ENCODE measurements at regions not wholly inside any gene's neighbourhood (a gene's known extent, or its start where the extent isn't known, plus 50 kb on each side); places are given as distances from the start of the nearest gene placed in this dataset.

- no peak overlapping the region for H3K27ac ChIP-seq
These were observed 154.8 kb upstream of the ID2 start for GRCh38 chr2:8527031-8527430.

GRCh38 chr2:8527676-8528075 is 154.2 kb upstream of the ID2 start:
- H3K9me3 ChIP-seq: peaks cover 7% of the 10 kb centered on the region
- no peak overlapping the region for H3K27ac ChIP-seq
- ATAC-seq (ENCODE audit: insufficient number of reproducible peaks, low FRiP score, low read depth) (no peak), DNase-seq (ENCODE audit: low spot score) (no peak)
- no peaks in the 10 kb centered on the region for H3K36me3 ChIP-seq
- no peaks in the 10 kb centered on the region for H3K27me3 ChIP-seq (replicated peaks; ENCODE audit: insufficient read depth)
- H3K4me3 ChIP-seq: no peak overlapping the region
- H3K4me1 ChIP-seq (ENCODE audit: control insufficient read depth in 1 of 2, low read depth in 2 of 2): no peaks in the 10 kb centered on the region
- TF ChIP-seq CTCF (IDR thresholded peaks at IDR 0.05): no peak

More at GRCh38 chr2:8527031-8527430, 154.8 kb upstream of the ID2 start:
- TF ChIP-seq CTCF (IDR thresholded peaks at IDR 0.05): no peak
- peaks cover 7% of the 10 kb centered on the region for H3K9me3 ChIP-seq
- H3K4me3 ChIP-seq: no peak overlapping the region
- no peaks in the 10 kb centered on the region for H3K4me1 ChIP-seq (ENCODE audit: control insufficient read depth in 1 of 2, low read depth in 2 of 2)
- ATAC-seq (ENCODE audit: insufficient number of reproducible peaks, low FRiP score, low read depth) (no peak), DNase-seq (ENCODE audit: low spot score) (no peak)
- no peaks in the 10 kb centered on the region for H3K27me3 ChIP-seq (replicated peaks; ENCODE audit: insufficient read depth)
- H3K36me3 ChIP-seq: no peaks in the 10 kb centered on the region

GRCh38 chr2:8528863-8529262 is 153.0 kb upstream of the ID2 start:
- Histone ChIP-seq H3K4me3 (no peak overlapping the region), H3K27me3 (replicated peaks; ENCODE audit: insufficient read depth) (no peaks in the 10 kb centered on the region), H3K4me1 (ENCODE audit: control insufficient read depth in 1 of 2, low read depth in 2 of 2) (no peaks in the 10 kb centered on the region), H3K27ac (no peak overlapping the region), H3K9me3 (peaks cover 7% of the 10 kb centered on the region), H3K36me3 (no peaks in the 10 kb centered on the region)
- DNase-seq (ENCODE audit: low spot score) (no peak), ATAC-seq (ENCODE audit: insufficient number of reproducible peaks, low FRiP score, low read depth) (no peak)
- TF ChIP-seq CTCF (IDR thresholded peaks at IDR 0.05): no peak

GRCh38 chr2:8529706-8530277 is 152.1 kb upstream of the ID2 start:
- no peak overlapping the region for H3K27ac ChIP-seq
- TF ChIP-seq CTCF (IDR thresholded peaks at IDR 0.05): no peak
- H3K9me3 ChIP-seq: peaks cover 7% of the 10 kb centered on the region
- DNase-seq (ENCODE audit: low spot score): no peak
- ATAC-seq (ENCODE audit: insufficient number of reproducible peaks, low FRiP score, low read depth): no peak
- no peaks in the 10 kb centered on the region for H3K27me3 ChIP-seq (replicated peaks; ENCODE audit: insufficient read depth)
- H3K36me3 ChIP-seq: no peaks in the 10 kb centered on the region
- no peak overlapping the region for H3K4me3 ChIP-seq
- H3K4me1 ChIP-seq (ENCODE audit: control insufficient read depth in 1 of 2, low read depth in 2 of 2): peaks cover 0 to 3% of the 10 kb centered on the region in 2 donors

- ATAC-seq (ENCODE audit: insufficient number of reproducible peaks, low FRiP score, low read depth) (no peak), DNase-seq (ENCODE audit: low spot score) (no peak)
- Histone ChIP-seq H3K27ac (no peak overlapping the region), H3K4me3 (no peak overlapping the region), H3K27me3 (replicated peaks; ENCODE audit: insufficient read depth) (no peaks in the 10 kb centered on the region), H3K36me3 (no peaks in the 10 kb centered on the region), H3K9me3 (peaks cover 7% of the 10 kb centered on the region), H3K4me1 (ENCODE audit: control insufficient read depth in 1 of 2, low read depth in 2 of 2) (peaks cover 6 to 20% of the 10 kb centered on the region in 2 donors)
- TF ChIP-seq CTCF (IDR thresholded peaks at IDR 0.05): no peak
These were observed 150.4 kb upstream of the ID2 start for GRCh38 chr2:8531481-8531880.

Measured in thoracic aorta (tissue), 2 donors.